ENCODE measurements at regions not wholly inside any gene's neighbourhood (a gene's known extent, or its start where the extent isn't known, plus 50 kb on each side); places are given as distances from the start of the nearest gene placed in this dataset.
A peak's percentile ranks its signal among the peaks of the same experiment; 100 is the strongest.

- no peak overlapping the region for H3K4me3 ChIP-seq (replicated peaks in 1 of 2; ENCODE audit: low read depth in 2 of 2, low read length in 2 of 2)
- TF ChIP-seq, protein P1, sequence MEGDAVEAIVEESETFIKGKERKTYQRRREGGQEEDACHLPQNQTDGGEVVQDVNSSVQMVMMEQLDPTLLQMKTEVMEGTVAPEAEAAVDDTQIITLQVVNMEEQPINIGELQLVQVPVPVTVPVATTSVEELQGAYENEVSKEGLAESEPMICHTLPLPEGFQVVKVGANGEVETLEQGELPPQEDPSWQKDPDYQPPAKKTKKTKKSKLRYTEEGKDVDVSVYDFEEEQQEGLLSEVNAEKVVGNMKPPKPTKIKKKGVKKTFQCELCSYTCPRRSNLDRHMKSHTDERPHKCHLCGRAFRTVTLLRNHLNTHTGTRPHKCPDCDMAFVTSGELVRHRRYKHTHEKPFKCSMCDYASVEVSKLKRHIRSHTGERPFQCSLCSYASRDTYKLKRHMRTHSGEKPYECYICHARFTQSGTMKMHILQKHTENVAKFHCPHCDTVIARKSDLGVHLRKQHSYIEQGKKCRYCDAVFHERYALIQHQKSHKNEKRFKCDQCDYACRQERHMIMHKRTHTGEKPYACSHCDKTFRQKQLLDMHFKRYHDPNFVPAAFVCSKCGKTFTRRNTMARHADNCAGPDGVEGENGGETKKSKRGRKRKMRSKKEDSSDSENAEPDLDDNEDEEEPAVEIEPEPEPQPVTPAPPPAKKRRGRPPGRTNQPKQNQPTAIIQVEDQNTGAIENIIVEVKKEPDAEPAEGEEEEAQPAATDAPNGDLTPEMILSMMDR (IDR thresholded peaks at IDR 0.05; ENCODE audit: low read depth, low read length): no peak
- no peak for DNase-seq (ENCODE audit: low read depth in 2 of 2)
These were observed 1475.8 kb upstream of the TMEM132C start for GRCh38 chr12:126791122-126791521.

GRCh38 chr12:126792411-126792810 is 1474.6 kb upstream of the TMEM132C start:
- DNase-seq (ENCODE audit: low read depth in 2 of 2): no peak
- no peak overlapping the region for H3K4me3 ChIP-seq (replicated peaks in 1 of 2; ENCODE audit: low read depth in 2 of 2, low read length in 2 of 2)
- TF ChIP-seq, protein P1 (IDR thresholded peaks at IDR 0.05; ENCODE audit: low read depth, low read length): no peak

GRCh38 chr12:126797525-126797924 is 1469.4 kb upstream of the TMEM132C start:
- no peak for DNase-seq (ENCODE audit: low read depth in 2 of 2)

DNA sequence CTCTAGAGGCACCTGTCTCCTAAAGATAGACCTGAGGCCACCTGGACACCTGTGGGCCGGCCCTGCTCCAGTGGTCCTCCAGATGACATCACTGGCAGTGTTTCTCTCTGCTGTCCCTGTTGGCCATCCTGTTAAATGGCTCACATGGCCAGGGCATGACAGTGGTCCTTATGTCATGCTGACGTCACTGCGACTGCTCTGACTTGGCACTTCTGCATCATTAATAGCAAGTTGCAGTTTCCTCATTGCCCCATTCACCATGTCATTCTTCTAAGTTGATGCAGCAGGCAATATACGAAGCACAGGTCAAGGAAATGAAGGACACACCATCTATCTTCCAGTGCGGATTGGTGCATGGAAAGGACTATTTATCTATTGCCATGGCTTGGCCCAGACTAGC is 1468.5 kb upstream of the TMEM132C start:
- no peak for DNase-seq (ENCODE audit: low read depth in 2 of 2)
- TF ChIP-seq, protein P1 (IDR thresholded peaks at IDR 0.05; ENCODE audit: low read depth, low read length): no peak
- H3K4me3 ChIP-seq (replicated peaks in 1 of 2; ENCODE audit: low read depth in 2 of 2, low read length in 2 of 2): no peak overlapping the region

More at GRCh38 chr12:126797525-126797924, 1469.4 kb upstream of the TMEM132C start:
- TF ChIP-seq, protein P1 (IDR thresholded peaks at IDR 0.05; ENCODE audit: low read depth, low read length): no peak
- H3K4me3 ChIP-seq (replicated peaks in 1 of 2; ENCODE audit: low read depth in 2 of 2, low read length in 2 of 2): no peak overlapping the region

- H3K4me3 ChIP-seq (replicated peaks in 1 of 2; ENCODE audit: low read depth in 2 of 2, low read length in 2 of 2): no peak overlapping the region
- no peak for DNase-seq (ENCODE audit: low read depth in 2 of 2)
- TF ChIP-seq, protein P1 (IDR thresholded peaks at IDR 0.05; ENCODE audit: low read depth, low read length): no peak
These were observed 1459.6 kb upstream of the TMEM132C start for GRCh38 chr12:126807312-126807865.

GRCh38 chr12:126811391-126811790 is 1455.6 kb upstream of the TMEM132C start:
- H3K4me3 ChIP-seq (replicated peaks in 1 of 2; ENCODE audit: low read depth in 2 of 2, low read length in 2 of 2): no peak overlapping the region
- TF ChIP-seq, protein P1 (IDR thresholded peaks at IDR 0.05; ENCODE audit: low read depth, low read length): no peak
- peak in 1 of 2 donors; percentile 1 for DNase-seq (ENCODE audit: low read depth in 2 of 2)

GRCh38 chr12:126819554-126819953 is 1447.4 kb upstream of the TMEM132C start:
- no peak overlapping the region for H3K4me3 ChIP-seq (replicated peaks in 1 of 2; ENCODE audit: low read depth in 2 of 2, low read length in 2 of 2)
- TF ChIP-seq, protein P1 (IDR thresholded peaks at IDR 0.05; ENCODE audit: low read depth, low read length): no peak

More at GRCh38 chr12:126819554-126819953, 1447.4 kb upstream of the TMEM132C start:
- DNase-seq (ENCODE audit: low read depth in 2 of 2): no peak

All from cardiac fibroblast (primary cell).